Epithelial cell of proximal tubule (primary cell): ENCODE measurements at regions not wholly inside any gene's neighbourhood (a gene's known extent, or its start where the extent isn't known, plus 50 kb on each side); places are given as distances from the start of the nearest gene placed in this dataset.
"Not testable (repeated sequence)": the region's sequence is repeated elsewhere in the genome, so short reads cannot be mapped to it uniquely, and the experiment has no call there.

Experiments used
- DNase-seq: peaks from one replicate; pipeline ENCODE4 v3.0.0-alpha.2; 2011; ENCODE audit warnings: low read depth
- H3K4me3 ChIP-seq: 2 replicates; pipeline ENCODE4 v1.5.1; 2011; ENCODE audit warnings: low read depth, mild to moderate bottlenecking, low read length
- TF ChIP-seq, protein P1 (sequence below): conservative IDR thresholded peaks from 2 replicates; pipeline ENCODE4 v1.5.1; 2012; ENCODE audit warnings: low read depth, mild to moderate bottlenecking, low read length

DNA sequence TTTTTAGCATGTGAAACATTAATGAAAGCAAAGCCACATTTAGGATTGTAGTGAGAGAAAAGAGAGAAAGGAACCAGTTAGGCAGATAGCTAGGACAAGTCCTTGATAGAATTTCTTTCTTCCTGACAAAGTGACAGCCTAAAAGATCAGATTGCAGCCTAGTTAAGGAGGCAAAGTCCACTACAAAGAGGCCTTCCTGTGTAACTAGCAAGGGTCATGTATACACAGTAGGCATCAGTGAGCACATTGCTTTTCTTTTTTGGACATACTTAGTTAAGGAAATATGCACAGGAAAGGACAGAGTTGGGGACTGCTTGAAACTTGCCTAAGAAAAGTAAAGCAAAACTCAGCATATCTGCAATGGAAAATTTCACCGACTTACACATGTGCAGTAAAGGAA, 1577.5 kb downstream of the NLGN4Y start:
- H3K4me3 ChIP-seq, result no peak overlapping the region
- DNase-seq, result no peak
- TF ChIP-seq, protein P1, sequence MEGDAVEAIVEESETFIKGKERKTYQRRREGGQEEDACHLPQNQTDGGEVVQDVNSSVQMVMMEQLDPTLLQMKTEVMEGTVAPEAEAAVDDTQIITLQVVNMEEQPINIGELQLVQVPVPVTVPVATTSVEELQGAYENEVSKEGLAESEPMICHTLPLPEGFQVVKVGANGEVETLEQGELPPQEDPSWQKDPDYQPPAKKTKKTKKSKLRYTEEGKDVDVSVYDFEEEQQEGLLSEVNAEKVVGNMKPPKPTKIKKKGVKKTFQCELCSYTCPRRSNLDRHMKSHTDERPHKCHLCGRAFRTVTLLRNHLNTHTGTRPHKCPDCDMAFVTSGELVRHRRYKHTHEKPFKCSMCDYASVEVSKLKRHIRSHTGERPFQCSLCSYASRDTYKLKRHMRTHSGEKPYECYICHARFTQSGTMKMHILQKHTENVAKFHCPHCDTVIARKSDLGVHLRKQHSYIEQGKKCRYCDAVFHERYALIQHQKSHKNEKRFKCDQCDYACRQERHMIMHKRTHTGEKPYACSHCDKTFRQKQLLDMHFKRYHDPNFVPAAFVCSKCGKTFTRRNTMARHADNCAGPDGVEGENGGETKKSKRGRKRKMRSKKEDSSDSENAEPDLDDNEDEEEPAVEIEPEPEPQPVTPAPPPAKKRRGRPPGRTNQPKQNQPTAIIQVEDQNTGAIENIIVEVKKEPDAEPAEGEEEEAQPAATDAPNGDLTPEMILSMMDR, result no peak

DNA sequence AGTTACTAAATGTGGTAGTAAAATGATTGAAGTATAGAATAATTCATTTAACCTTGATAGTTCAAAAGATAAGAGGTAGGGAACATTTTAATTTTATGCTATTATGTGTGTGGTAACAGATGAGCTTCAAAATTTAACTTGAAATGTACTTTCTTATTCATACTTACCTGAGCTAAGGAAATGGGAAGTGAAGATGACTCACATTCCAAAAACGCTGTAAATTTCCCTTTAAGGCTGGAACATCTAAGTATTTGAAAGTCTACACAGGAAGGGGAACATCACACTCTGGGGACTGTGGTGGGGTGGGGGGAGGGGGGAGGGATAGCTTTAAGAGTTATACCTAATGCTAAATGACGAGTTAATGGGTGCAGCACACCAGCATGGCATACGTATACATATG, 1582.3 kb downstream of the NLGN4Y start:
- TF ChIP-seq, protein P1, result no peak
- H3K4me3 ChIP-seq, result no peak overlapping the region
- no peak for DNase-seq

DNA sequence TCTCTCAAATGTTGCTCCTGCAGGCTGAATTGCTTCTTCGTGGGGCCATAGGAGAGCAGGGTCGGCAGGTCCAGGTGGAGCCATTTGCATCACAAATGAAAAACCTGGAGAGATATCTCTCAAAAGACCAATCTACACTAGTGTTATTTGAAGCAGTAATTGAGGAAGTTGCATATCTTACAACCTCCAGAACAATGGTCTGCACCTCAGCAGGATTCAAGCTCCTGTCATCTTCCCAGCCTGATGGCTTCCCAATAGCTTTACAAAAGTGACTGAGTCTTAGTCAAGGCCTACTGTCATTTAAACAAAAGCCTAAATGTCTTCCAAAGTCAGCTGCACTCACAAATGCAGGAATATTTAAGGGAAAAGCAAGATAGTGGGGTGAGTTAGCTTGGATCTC, 1584.5 kb downstream of the NLGN4Y start:
- TF ChIP-seq, protein P1, result no peak
- DNase-seq, result no peak
- no peak overlapping the region for H3K4me3 ChIP-seq

DNA sequence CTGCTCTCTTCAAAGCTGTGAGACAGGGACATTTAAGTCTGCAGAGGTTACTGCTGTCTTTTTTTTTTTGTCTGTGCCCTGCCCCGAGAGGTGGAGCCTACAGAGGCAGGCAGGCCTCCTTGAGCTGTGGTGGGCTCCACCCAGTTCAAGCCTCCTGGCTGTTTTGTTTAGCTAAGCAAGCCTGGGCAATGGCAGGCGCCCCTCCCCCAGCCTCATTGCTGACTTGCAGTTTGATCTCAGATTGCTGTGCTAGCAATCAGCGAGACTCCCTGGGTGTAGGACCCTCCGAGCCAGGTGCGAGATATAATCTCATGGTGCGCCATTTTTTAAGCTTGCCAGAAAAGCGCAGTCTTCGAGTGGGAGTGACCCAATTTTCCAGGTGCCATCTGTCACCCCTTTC, 1595.8 kb downstream of the NLGN4Y start:
- H3K4me3 ChIP-seq, DNase-seq: not testable (repeated sequence)

DNA sequence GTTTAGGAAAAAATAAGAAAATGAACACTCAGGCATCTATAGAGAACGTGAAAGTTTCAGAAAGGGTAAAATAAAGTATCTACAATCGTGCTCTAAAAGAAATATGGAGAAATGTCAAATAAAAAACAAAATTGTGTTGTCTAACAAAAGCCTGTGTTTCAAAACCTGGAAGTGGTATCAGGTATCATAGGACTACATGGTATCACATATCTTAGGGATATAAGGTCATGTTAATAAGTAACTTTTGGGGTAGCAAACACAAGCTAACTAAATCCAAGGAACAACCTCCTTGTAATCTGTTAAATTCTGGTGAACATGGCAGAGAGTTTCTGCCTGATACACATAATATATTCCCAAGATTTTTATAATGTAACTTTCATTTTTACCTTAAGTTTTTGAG, 1597.7 kb downstream of the NLGN4Y start:
- no peak overlapping the region for H3K4me3 ChIP-seq
- TF ChIP-seq, protein P1, result no peak
- DNase-seq, result no peak

DNA sequence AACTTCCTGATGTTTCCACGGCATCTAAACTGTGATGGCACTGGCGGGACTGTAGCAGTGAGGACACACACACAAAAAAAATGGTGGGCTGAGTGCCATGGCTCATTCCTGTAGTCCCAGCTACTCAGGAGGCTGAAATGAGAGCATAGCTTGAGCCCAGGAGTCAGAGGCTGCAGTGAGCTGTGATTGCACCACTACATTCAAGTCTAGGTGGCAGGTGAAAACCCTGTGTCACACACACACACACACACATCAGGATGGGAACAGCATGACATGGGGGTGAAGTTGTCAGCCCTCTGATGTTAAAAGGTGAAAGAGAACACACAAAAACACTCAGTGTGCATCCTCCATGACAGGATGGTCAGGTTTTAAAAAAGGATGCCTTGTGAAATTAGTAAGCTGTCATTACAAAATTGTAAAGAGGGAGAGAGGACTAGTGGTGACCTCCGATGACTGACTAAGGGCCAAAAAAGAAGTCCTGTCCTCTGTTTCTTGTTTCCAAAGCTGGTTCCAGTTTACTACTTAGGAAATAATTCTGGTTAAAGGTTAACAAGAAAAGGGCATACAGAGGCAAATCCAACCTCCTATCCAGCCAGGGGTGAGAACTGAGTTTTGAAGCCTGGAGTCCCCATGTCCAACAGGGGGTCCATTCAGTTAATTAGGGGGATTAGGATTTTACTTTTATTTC, 1600.4 kb downstream of the NLGN4Y start:
- no peak for DNase-seq
- TF ChIP-seq, protein P1, result no peak
- H3K4me3 ChIP-seq, result no peak overlapping the region

DNA sequence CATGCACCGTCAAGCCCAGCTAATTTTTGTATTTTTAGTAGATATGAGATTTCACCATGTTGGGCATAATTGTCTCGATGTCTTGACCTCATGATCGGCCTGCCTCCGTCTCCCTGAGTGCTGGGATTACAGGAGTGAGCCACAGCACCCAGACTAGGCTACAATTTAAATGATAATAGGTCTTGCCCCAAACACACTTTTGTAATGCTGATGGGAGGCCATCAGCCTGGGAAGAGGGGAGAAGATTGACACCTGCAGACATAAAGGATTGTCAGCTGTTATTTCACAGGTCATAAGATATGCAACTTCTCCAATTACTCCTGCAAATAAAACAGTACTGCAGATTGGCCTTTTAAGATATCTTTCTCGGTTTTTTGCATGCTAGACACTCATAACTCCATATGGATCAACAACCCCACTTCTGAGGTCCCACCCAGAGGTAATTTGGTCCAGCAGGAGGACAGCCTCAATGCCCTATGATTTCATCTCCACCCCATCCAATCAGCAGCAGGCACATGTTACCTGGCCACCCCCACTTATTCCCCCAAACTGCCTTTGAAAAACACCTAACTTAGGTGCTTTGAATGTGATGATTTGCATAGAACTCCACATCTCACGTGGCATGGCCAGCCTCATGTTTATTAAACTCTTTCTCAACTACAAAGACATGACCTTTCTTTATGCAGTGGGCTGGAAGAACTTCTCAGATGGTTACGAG, 1612.4 kb downstream of the NLGN4Y start:
- no peak overlapping the region for H3K4me3 ChIP-seq
- TF ChIP-seq, protein P1, result no peak
- DNase-seq, result no peak
